Testis (tissue), 2 donors: ENCODE measurements at regions not wholly inside any gene's neighbourhood (a gene's known extent, or its start where the extent isn't known, plus 50 kb on each side); places are given as distances from the start of the nearest gene placed in this dataset.

Experiments used
- DNase-seq: peaks from one replicate; pipeline ENCODE4 v3.0.0-alpha.2; 2019
- H3K27ac ChIP-seq, 2 donors: fragments of 200-600 bp; sonication (generic); one replicate each; pipeline ENCODE4 v1.5.1; 2019
- H3K27me3 ChIP-seq: fragments of 200-600 bp; sonication (generic); one replicate; pipeline ENCODE4 v1.5.1; 2019
- H3K36me3 ChIP-seq: fragments of 200-600 bp; sonication (generic); one replicate; pipeline ENCODE4 v1.5.1; 2017; ENCODE audit warnings: low read depth; ENCODE audit errors: missing control alignments
- H3K4me1 ChIP-seq: fragments of 200-600 bp; sonication (generic); one replicate; pipeline ENCODE4 v1.5.1; 2019
- H3K4me3 ChIP-seq, 2 donors: fragments of 200-600 bp; sonication (generic); one replicate each; pipeline ENCODE4 v1.5.1; 2017 to 2019
- H3K9me3 ChIP-seq: fragments of 200-600 bp; sonication (generic); one replicate; pipeline ENCODE4 v1.5.1; 2017
- CTCF ChIP-seq, 3 experiments: fragments of 450-650 bp in 2 of 3; fragments of 200-600 bp in 1 of 3; sonication (generic) in 1 of 3; IDR thresholded peaks; one replicate each; pipeline ENCODE4 v1.5.1; 2016 to 2019; ENCODE audit warnings: antibody characterized with exemption in 3 of 3, mild to moderate bottlenecking in 2 of 3, moderate library complexity in 1 of 3
- POLR2A ChIP-seq: fragments of 450-650 bp; IDR thresholded peaks from one replicate; pipeline ENCODE4 v1.6.1; 2017; ENCODE audit warnings: antibody characterized with exemption, mild to moderate bottlenecking, moderate library complexity
- WGBS, 2 donors: methylation state at CpG; one replicate each; pipeline ENCODE4 v1.1.5; 2018; 5-methylcytosine and 5-hydroxymethylcytosine counted together
- intact Hi-C: fragments of 100-400 bp; cut with DNase I; formaldehyde crosslinking; loops from one replicate; pipeline ENCODE4 v1.15.1; 2023; ENCODE audit warnings: low total_unique reads

GRCh38 chr18:73292156-73292555, 424.4 kb upstream of the NETO1 start:
- no peak overlapping the region for H3K4me3 ChIP-seq
- DNase-seq, result no peak
- no peaks in the 10 kb centered on the region for H3K9me3 ChIP-seq
- no peak overlapping the region for H3K27ac ChIP-seq
- intact Hi-C loops, result no loop called here
- no peaks in the 10 kb centered on the region for H3K36me3 ChIP-seq
- TF ChIP-seq CTCF (IDR thresholded peaks at IDR 0.05), result no peak
- TF ChIP-seq POLR2A, result no peak
- 69 to 80% methylated on average over 4 of the region's 4 CpGs for WGBS, 2 donors
- H3K27me3 ChIP-seq, result no peaks in the 10 kb centered on the region
- no peaks in the 10 kb centered on the region for H3K4me1 ChIP-seq

- DNase-seq, result no peak
- Histone ChIP-seq H3K27me3 (no peaks in the 10 kb centered on the region), H3K4me3 (no peak overlapping the region), H3K4me1 (no peaks in the 10 kb centered on the region), H3K27ac (no peak overlapping the region), H3K36me3 (no peaks in the 10 kb centered on the region), H3K9me3 (no peaks in the 10 kb centered on the region)
- intact Hi-C loops, result no loop called here
- TF ChIP-seq POLR2A (no peak), CTCF (IDR thresholded peaks at IDR 0.05) (no peak)
- 81 to 83% methylated on average over 3 of the region's 3 CpGs for WGBS, 2 donors
These were observed 421.0 kb upstream of the NETO1 start for GRCh38 chr18:73288813-73289212.

- Histone ChIP-seq H3K4me3 (no peak overlapping the region), H3K4me1 (no peaks in the 10 kb centered on the region), H3K27ac (no peak overlapping the region), H3K27me3 (no peaks in the 10 kb centered on the region), H3K36me3 (no peaks in the 10 kb centered on the region), H3K9me3 (no peaks in the 10 kb centered on the region)
- no peak for TF ChIP-seq CTCF (IDR thresholded peaks at IDR 0.05)
- TF ChIP-seq POLR2A, result no peak
- intact Hi-C loops, result no loop called here
- 83 to 90% methylated on average over 5 of the region's 5 CpGs for WGBS, 2 donors
- no peak for DNase-seq
These were observed 418.8 kb upstream of the NETO1 start for GRCh38 chr18:73286584-73286983.

GRCh38 chr18:73283788-73284187, 416.0 kb upstream of the NETO1 start:
- no peaks in the 10 kb centered on the region for H3K4me1 ChIP-seq
- DNase-seq, result no peak
- H3K36me3 ChIP-seq, result no peaks in the 10 kb centered on the region
- H3K27me3 ChIP-seq, result no peaks in the 10 kb centered on the region
- no peak overlapping the region for H3K4me3 ChIP-seq
- intact Hi-C loops, result no loop called here
- no peaks in the 10 kb centered on the region for H3K9me3 ChIP-seq
- H3K27ac ChIP-seq, result no peak overlapping the region
- no peak for TF ChIP-seq CTCF (IDR thresholded peaks at IDR 0.05)
- TF ChIP-seq POLR2A, result no peak
- 66 to 67% methylated on average over 2 to 5 of the region's 5 CpGs for WGBS, 2 donors

- H3K4me3 ChIP-seq, result no peak overlapping the region
- TF ChIP-seq CTCF (IDR thresholded peaks at IDR 0.05) (no peak), POLR2A (no peak)
- intact Hi-C loops, result no loop called here
- H3K27ac ChIP-seq, result no peak overlapping the region
- WGBS, 2 donors, result 89 to 94% methylated on average over 2 of the region's 2 CpGs
- no peaks in the 10 kb centered on the region for H3K9me3 ChIP-seq
- no peaks in the 10 kb centered on the region for H3K36me3 ChIP-seq
- H3K27me3 ChIP-seq, result no peaks in the 10 kb centered on the region
- DNase-seq, result no peak
- H3K4me1 ChIP-seq, result no peaks in the 10 kb centered on the region
These were observed 415.2 kb upstream of the NETO1 start for GRCh38 chr18:73283032-73283431.
